K562 (cell line): ENCODE measurements at regions not wholly inside any gene's neighbourhood (a gene's known extent, or its start where the extent isn't known, plus 50 kb on each side); places are given as distances from the start of the nearest gene placed in this dataset.

Experiments
- ATAC-seq: fragments of 200-7000 bp; cut with Tn5 transposase; 3 replicates; pipeline ENCODE4 v1.9.1; 2020; ENCODE audit warnings: moderate library complexity
- BruUV-seq: library from RNA; stranded (reverse); fragments of 400-500 nt; replicated peaks from 2 replicates; lab custom pipeline; 2021; lab: Mats Ljungman, UMichigan
- CTCF ChIA-PET: fragments of 300-600 bp; formaldehyde crosslinking; extraction: SDS; loops from one replicate; lab custom pipeline; 2021; ENCODE audit warnings: low intra/inter-chr PET ratio; lab: Yijun Ruan, JAX
- POLR2A ChIA-PET: fragments of 300-600, 350-650 bp; sonication (Branson Sonifier 250); formaldehyde crosslinking; extraction: SDS; loops from one replicate; lab custom pipeline; 2021; ENCODE audit warnings: antibody characterized with exemption, inconsistent platforms; lab: Yijun Ruan, JAX
- DNase-seq, 4 experiments: peaks; one replicate each; pipeline versions ENCODE4 v3.0.0 to v3.0.0-alpha.2; 2011 to 2018; ENCODE audit warnings: low spot score in 3 of 4, mixed read lengths in 3 of 4; ENCODE audit errors: extremely low read depth in 1 of 4
- FAIRE-seq: peaks from 2 replicates; lab custom pipeline; 2011; peaks lifted over from hg19 to GRCh38; lab: Jason Lieb, UNC
- H2AFZ ChIP-seq: 2 replicates; pipeline ENCODE4 v1.6.0; 2011; ENCODE audit warnings: low read depth, low read length, control low read depth, inconsistent platforms
- H3K27ac ChIP-seq: fragments of 200-600 bp; 3 replicates; pipeline ENCODE4 v1.8.0; 2011; ENCODE audit warnings: low read depth, mild to moderate bottlenecking, control low read depth, inconsistent platforms, low read length, moderate library complexity, mixed read lengths; ENCODE audit errors: extremely low read depth
- H3K27me3 ChIP-seq, 2 experiments: fragments of 300-600 bp in 1 of 2; 2 replicates in 1 of 2; 3 replicates in 1 of 2; pipeline versions ENCODE4 v1.6.0 to v1.8.0; 2011; ENCODE audit warnings: inconsistent platforms in 2 of 2, low read length in 2 of 2, mild to moderate bottlenecking in 1 of 2, mixed read lengths in 1 of 2, moderate library complexity in 1 of 2; ENCODE audit not compliant: control insufficient read depth in 2 of 2, insufficient read depth in 2 of 2
- H3K36me3 ChIP-seq: fragments of 300-600 bp; 3 replicates; pipeline ENCODE4 v1.8.0; 2011; ENCODE audit warnings: mild to moderate bottlenecking, low read length, inconsistent platforms; ENCODE audit not compliant: control insufficient read depth, insufficient read depth
- H3K4me1 ChIP-seq, 2 experiments: fragments of 200-600 bp in 1 of 2; replicated peaks in 1 of 2; 2 replicates in 1 of 2; 3 replicates in 1 of 2; pipeline versions ENCODE4 v1.5.1 to v1.8.0; 2011; ENCODE audit warnings: inconsistent platforms in 2 of 2, low read length in 2 of 2, mild to moderate bottlenecking in 1 of 2, mixed read lengths in 1 of 2, moderate library complexity in 1 of 2; ENCODE audit not compliant: control insufficient read depth in 2 of 2, insufficient read depth in 2 of 2
- H3K4me2 ChIP-seq: 2 replicates; pipeline ENCODE4 v1.6.1; 2011; ENCODE audit warnings: low read length, control low read depth, inconsistent platforms, mixed read lengths; ENCODE audit not compliant: insufficient read depth
- H3K4me3 ChIP-seq: fragments of 200-600 bp; sonication (generic), shearing (Covaris generic); 2 replicates; pipeline ENCODE4 v1.5.1; 2016; ENCODE audit warnings: control low read depth, inconsistent platforms
- H3K79me2 ChIP-seq: fragments of 200-600 bp; 3 replicates; pipeline ENCODE4 v1.8.0; 2011; ENCODE audit warnings: low read length, inconsistent platforms; ENCODE audit not compliant: control insufficient read depth, insufficient read depth
- H3K9ac ChIP-seq, 2 experiments: 2 replicates each; pipeline versions ENCODE4 v1.6.0 to v1.6.1; 2011; ENCODE audit warnings: low read depth in 2 of 2, low read length in 2 of 2, control low read depth in 1 of 2, inconsistent platforms in 1 of 2, mild to moderate bottlenecking in 1 of 2, mixed read lengths in 1 of 2; ENCODE audit not compliant: insufficient read depth in 1 of 2
- H3K9me1 ChIP-seq: one replicate; pipeline ENCODE4 v1.6.0; 2011; ENCODE audit warnings: inconsistent platforms, mild to moderate bottlenecking, low read length, moderate library complexity; ENCODE audit not compliant: control insufficient read depth, insufficient read depth
- H3K9me3 ChIP-seq: replicated peaks from 2 replicates; pipeline ENCODE4 v1.5.1; 2011; ENCODE audit warnings: low read depth, low read length, inconsistent platforms; ENCODE audit not compliant: control insufficient read depth, insufficient read depth
- H4K20me1 ChIP-seq: replicated peaks from 2 replicates; pipeline ENCODE4 v1.6.1; 2011; ENCODE audit warnings: low read length, inconsistent platforms, mixed read lengths; ENCODE audit not compliant: control insufficient read depth, insufficient read depth
- CCAR2 ChIP-seq: fragments of 200-400 bp; formaldehyde crosslinking; IDR thresholded peaks from 2 replicates; pipeline ENCODE4 v1.6.1; 2017; ENCODE audit warnings: mild to moderate bottlenecking, low read depth, low read length
- COPS2 ChIP-seq: fragments of 450-650 bp; conservative IDR thresholded peaks from 2 replicates; pipeline ENCODE4 v1.6.1; 2016; ENCODE audit warnings: mild to moderate bottlenecking, moderate library complexity
- DACH1 ChIP-seq: fragments of 450-650 bp; IDR thresholded peaks from 2 replicates; pipeline ENCODE4 v1.6.1; 2018; ENCODE audit not compliant: partially characterized antibody
- ERF ChIP-seq: fragments of 450-650 bp; formaldehyde crosslinking; IDR thresholded peaks from 2 replicates; pipeline ENCODE4 v1.4.0; 2020; ENCODE audit warnings: mild to moderate bottlenecking, mixed read lengths
- FOXM1 ChIP-seq, 2 experiments: fragments of 450-650 bp in 1 of 2; sonication (generic) in 1 of 2; formaldehyde crosslinking in 1 of 2; IDR thresholded peaks; 2 replicates each; pipeline versions ENCODE4 v1.6.1 to v1.9.0; 2017 to 2022; ENCODE audit warnings: low read depth in 2 of 2, mild to moderate bottlenecking in 2 of 2, missing genetic modification reagents in 1 of 2, moderate library complexity in 1 of 2
- GATAD2B ChIP-seq: fragments of 450-650 bp; IDR thresholded peaks from 2 replicates; pipeline ENCODE4 v1.6.1; 2017; ENCODE audit warnings: mild to moderate bottlenecking, borderline replicate concordance
- KDM5B ChIP-seq: fragments of 200-600 bp; sonication (generic); IDR thresholded peaks from 2 replicates; pipeline ENCODE4 v1.6.1; 2012; ENCODE audit warnings: low read depth, mild to moderate bottlenecking, moderate library complexity, low read length, control low read depth, inconsistent platforms; ENCODE audit not compliant: insufficient replicate concordance
- MEF2A ChIP-seq: IDR thresholded peaks from 2 replicates; pipeline ENCODE4 v1.6.1; 2011; ENCODE audit warnings: low read depth, mild to moderate bottlenecking, low read length, moderate library complexity; ENCODE audit not compliant: control insufficient read depth
- PML ChIP-seq: IDR thresholded peaks from 2 replicates; pipeline ENCODE4 v1.6.1; 2012; ENCODE audit warnings: low read length, inconsistent platforms
- POU5F1 ChIP-seq: fragments of 150-350 bp; IDR thresholded peaks from 2 replicates; pipeline ENCODE4 v1.6.1; 2014; ENCODE audit warnings: borderline replicate concordance, low read length, low read depth, mild to moderate bottlenecking; ENCODE audit not compliant: partially characterized antibody
- RFX5 ChIP-seq: IDR thresholded peaks from 2 replicates; pipeline ENCODE4 v1.6.1; 2011; ENCODE audit warnings: low read depth, mild to moderate bottlenecking, improper control_type of control experiment, low read length
- RREB1 ChIP-seq: fragments of 250-450 bp; sonication (Bioruptor Pico); IDR thresholded peaks from 2 replicates; pipeline ENCODE4 v1.4.0; 2020
- in situ Hi-C: fragments of 300-500 bp; cut with MboI; formaldehyde crosslinking; loops from 4 replicates; pipeline ENCODE4 v1.15.0; 2018; ENCODE audit warnings: inconsistent platforms, mixed read lengths
- intact Hi-C: fragments of 100-400 bp; cut with micrococcal nuclease; formaldehyde crosslinking; loops from 2 replicates; pipeline ENCODE4 v1.14.2; 2022

GRCh38 chr9:71242081-71242480 is 120.7 kb upstream of the TRPM3 start (continued):
- TF ChIP-seq COPS2, result no peak
- TF ChIP-seq PML, result no peak
- no peak for TF ChIP-seq CCAR2
- TF ChIP-seq FOXM1 (IDR thresholded peaks at IDR 0.05; ENCODE audit: low read depth), result no peak
- no peak for TF ChIP-seq FOXM1 (CRISPR knock-in tag; IDR thresholded peaks at IDR 0.05; ENCODE audit: low read depth)
- TF ChIP-seq POU5F1, result no peak
- no peak for TF ChIP-seq GATAD2B
- no peak for TF ChIP-seq MEF2A
- TF ChIP-seq ERF, result no peak
- TF ChIP-seq, all 486 proteins: peak for 0

GRCh38 chr9:71237051-71237450 is 115.6 kb upstream of the TRPM3 start:
- Histone ChIP-seq H3K4me3 (no peak overlapping the region), H3K9me3 (no peaks in the 10 kb centered on the region), H3K9me1 (no peaks in the 10 kb centered on the region), H2AFZ (no peak overlapping the region), H3K4me1 (no peaks in the 10 kb centered on the region), H3K36me3 (no peaks in the 10 kb centered on the region), H3K27ac (no peak overlapping the region), H3K4me2 (no peak overlapping the region), H3K27me3 (no peaks in the 10 kb centered on the region), H3K9ac (no peak overlapping the region), H4K20me1 (no peaks in the 10 kb centered on the region), H3K79me2 (no peaks in the 10 kb centered on the region)
- no TSS peak for BruUV-seq
- ATAC-seq (no peak), DNase-seq (no peak), FAIRE-seq (no peak)
- ChIA-PET POLR2A (no interaction called here), CTCF (interaction anchor here (0.6 kb wide), 1 partner anchor 514 kb away, joined by 5 read pairs; no protein-coding TSS in a partner anchor)
- in situ Hi-C loops (no loop called here), intact Hi-C loops (no loop called here)
- TF ChIP-seq KDM5B (no peak), RFX5 (no peak), RREB1 (CRISPR knock-in tag) (no peak), DACH1 (no peak)
